ENCODE measurements at regions not wholly inside any gene's neighbourhood (a gene's known extent, or its start where the extent isn't known, plus 50 kb on each side); places are given as distances from the start of the nearest gene placed in this dataset.

- TF ChIP-seq CTCF (IDR thresholded peaks at IDR 0.05): no peak
- no peak for TF ChIP-seq POLR2A (IDR thresholded peaks at IDR 0.05)
Observed at GRCh38 chr18:61756244-61756643, 136.6 kb downstream of the RNF152 start.

DNA sequence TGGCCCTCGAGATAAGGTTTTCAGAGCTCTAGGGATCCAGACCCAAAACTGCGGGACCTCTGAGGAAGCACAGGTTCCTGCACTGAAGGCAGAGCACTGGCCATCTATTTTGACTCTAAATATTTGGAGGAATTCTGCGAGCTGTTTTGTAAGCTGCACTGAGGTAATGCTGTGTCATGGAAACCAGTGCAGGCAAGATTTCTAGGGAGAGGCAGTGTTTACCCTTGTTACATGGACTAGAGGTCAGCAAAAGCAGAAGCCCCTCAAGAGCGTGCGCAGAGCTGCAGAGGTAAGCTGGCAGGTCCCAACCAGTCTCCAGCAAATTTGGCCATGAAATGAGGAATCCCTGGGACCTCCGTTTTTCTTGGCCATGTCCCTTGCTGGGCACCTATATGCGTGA lies 137.3 kb downstream of the RNF152 start:
- H3K36me3 ChIP-seq: no peaks in the 10 kb centered on the region
- DNase-seq: no peak
- H3K27me3 ChIP-seq: no peaks in the 10 kb centered on the region
- no peaks in the 10 kb centered on the region for H3K4me1 ChIP-seq
- no peak overlapping the region for H3K4me3 ChIP-seq
- H3K27ac ChIP-seq: no peak overlapping the region
- TF ChIP-seq CTCF (IDR thresholded peaks at IDR 0.05) (no peak), POLR2A (IDR thresholded peaks at IDR 0.05) (no peak)
- H3K9me3 ChIP-seq: no peaks in the 10 kb centered on the region

More at GRCh38 chr18:61756244-61756643, 136.6 kb downstream of the RNF152 start:
- no peaks in the 10 kb centered on the region for H3K4me1 ChIP-seq
- H3K4me3 ChIP-seq: no peak overlapping the region
- H3K27ac ChIP-seq: no peak overlapping the region
- H3K36me3 ChIP-seq: no peaks in the 10 kb centered on the region
- no peak for DNase-seq
- H3K27me3 ChIP-seq: no peaks in the 10 kb centered on the region
- H3K9me3 ChIP-seq: no peaks in the 10 kb centered on the region

DNA sequence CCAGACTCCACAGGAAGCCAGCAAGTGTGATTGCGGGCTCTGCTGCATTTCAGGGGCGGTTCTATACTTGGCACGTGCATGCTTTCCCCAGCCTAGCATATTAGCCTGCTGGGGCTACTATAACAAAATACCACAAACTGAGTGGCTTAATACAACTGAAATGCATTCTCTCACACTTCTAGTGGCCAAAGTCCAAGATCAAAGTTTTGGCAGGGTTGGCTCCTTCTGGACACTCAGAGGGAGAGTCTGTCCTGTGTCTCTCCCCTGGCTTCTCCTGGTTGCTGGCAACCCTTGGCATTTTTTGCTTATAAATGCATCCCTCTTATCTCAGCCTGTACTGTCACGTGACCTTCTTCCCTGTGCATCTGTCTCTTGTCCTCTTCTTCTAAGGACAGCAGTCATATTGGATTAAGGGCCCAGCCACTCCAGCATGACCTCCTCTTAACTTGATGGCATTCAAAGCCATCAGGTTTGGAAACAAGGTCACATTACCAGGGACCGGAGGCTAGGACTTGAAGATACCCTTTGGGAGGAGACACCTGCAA lies 138.7 kb downstream of the RNF152 start:
- H3K4me1 ChIP-seq: no peaks in the 10 kb centered on the region
- H3K9me3 ChIP-seq: no peaks in the 10 kb centered on the region
- no peak overlapping the region for H3K4me3 ChIP-seq
- H3K36me3 ChIP-seq: no peaks in the 10 kb centered on the region
- no peaks in the 10 kb centered on the region for H3K27me3 ChIP-seq
- H3K27ac ChIP-seq: no peak overlapping the region
- TF ChIP-seq POLR2A (IDR thresholded peaks at IDR 0.05): no peak
- no peak for TF ChIP-seq CTCF (IDR thresholded peaks at IDR 0.05)
- no peak for DNase-seq

GRCh38 chr18:61753373-61753772 lies 139.4 kb downstream of the RNF152 start:
- TF ChIP-seq POLR2A (IDR thresholded peaks at IDR 0.05) (no peak), CTCF (IDR thresholded peaks at IDR 0.05) (no peak)
- H3K27me3 ChIP-seq: no peaks in the 10 kb centered on the region
- no peak for DNase-seq
- no peak overlapping the region for H3K4me3 ChIP-seq
- H3K4me1 ChIP-seq: no peaks in the 10 kb centered on the region
- no peaks in the 10 kb centered on the region for H3K36me3 ChIP-seq
- no peaks in the 10 kb centered on the region for H3K9me3 ChIP-seq
- no peak overlapping the region for H3K27ac ChIP-seq

GRCh38 chr18:61752973-61753372 lies 139.8 kb downstream of the RNF152 start:
- no peaks in the 10 kb centered on the region for H3K36me3 ChIP-seq
- no peaks in the 10 kb centered on the region for H3K4me1 ChIP-seq
- H3K27ac ChIP-seq: no peak overlapping the region
- no peaks in the 10 kb centered on the region for H3K9me3 ChIP-seq
- H3K4me3 ChIP-seq: no peak overlapping the region
- TF ChIP-seq CTCF (IDR thresholded peaks at IDR 0.05) (no peak), POLR2A (IDR thresholded peaks at IDR 0.05) (no peak)
- no peaks in the 10 kb centered on the region for H3K27me3 ChIP-seq
- DNase-seq: peak in 1 of 3 donors; percentile 30
